HCT116 (cell line): ENCODE measurements at regions not wholly inside any gene's neighbourhood (a gene's known extent, or its start where the extent isn't known, plus 50 kb on each side); places are given as distances from the start of the nearest gene placed in this dataset.

Experiments used
- ATAC-seq: fragments of 200-7000 bp; cut with Tn5 transposase; 2 replicates; pipeline ENCODE4 v1.9.1; 2020; ENCODE audit warnings: mild to moderate bottlenecking, moderate library complexity
- BruUV-seq: library from RNA; stranded (reverse); fragments of 400-500 nt; replicated peaks from 2 replicates; lab custom pipeline; 2021; lab: Mats Ljungman, UMichigan
- CTCF ChIA-PET: fragments of 300-600 bp; sonication (Branson Sonifier 250); formaldehyde crosslinking; loops from one replicate; lab custom pipeline; 2021; ENCODE audit warnings: antibody characterized with exemption; lab: Charles Lee
- POLR2A ChIA-PET: fragments of 300-600, 350-600 bp; sonication (Branson Sonifier 250); formaldehyde crosslinking; loops from one replicate; lab custom pipeline; 2021; ENCODE audit warnings: antibody characterized with exemption; lab: Charles Lee
- RAD21 ChIA-PET, 2 experiments: fragments of 300-600 bp; sonication (Branson Sonifier 250); formaldehyde crosslinking; loops; one replicate each; lab custom pipeline; 2023; ENCODE audit warnings: low total read pairs in 2 of 2; ENCODE audit not compliant: uncharacterized antibody in 2 of 2, unreplicated experiment in 2 of 2, low non-redundant PET in 1 of 2; lab: Charles Lee
- DNase-seq: peaks from one replicate; pipeline ENCODE4 v3.0.0-alpha.2; 2010; ENCODE audit warnings: low read depth, low spot score
- H2AFZ ChIP-seq: fragments of 200-600 bp; shearing (Covaris generic), sonication (generic); 2 replicates; pipeline ENCODE4 v1.6.1; 2017; ENCODE audit warnings: low read depth, mixed run types, mixed read lengths, antibody characterized with exemption, low read length; ENCODE audit not compliant: poor library complexity, severe bottlenecking
- H3K27ac ChIP-seq: 2 replicates; pipeline ENCODE4 v1.5.1; 2012; ENCODE audit warnings: low read depth, low read length
- H3K27me3 ChIP-seq: fragments of 200-600 bp; sonication (generic); 2 replicates; pipeline ENCODE4 v1.6.1; 2016; ENCODE audit warnings: mixed run types, low read length, mixed read lengths; ENCODE audit not compliant: insufficient read depth
- H3K36me3 ChIP-seq, 2 experiments: fragments of 200-500 bp in 1 of 2; fragments of 200-600 bp in 1 of 2; sonication (Bioruptor generic) in 1 of 2; sonication (generic) in 1 of 2; 2 replicates each; pipeline versions ENCODE4 v1.5.1 to v1.6.1; 2014 to 2016; ENCODE audit warnings: low read length in 2 of 2, inconsistent platforms in 1 of 2, mixed read lengths in 1 of 2, mixed run types in 1 of 2; ENCODE audit not compliant: insufficient read depth in 2 of 2, control insufficient read depth in 1 of 2
- H3K4me1 ChIP-seq, 2 experiments: fragments of 200-600 bp in 1 of 2; sonication (generic) in 1 of 2; 2 replicates each; pipeline versions ENCODE4 v1.5.1 to v1.6.1; 2012 to 2017; ENCODE audit warnings: low read length in 2 of 2, inconsistent platforms in 1 of 2, mild to moderate bottlenecking in 1 of 2, mixed read lengths in 1 of 2, mixed run types in 1 of 2, moderate library complexity in 1 of 2; ENCODE audit not compliant: insufficient read depth in 2 of 2, control insufficient read depth in 1 of 2
- H3K4me2 ChIP-seq: fragments of 200-600 bp; sonication (generic); 2 replicates; pipeline ENCODE4 v1.6.1; 2017; ENCODE audit warnings: mixed run types, low read length, mixed read lengths
- H3K4me3 ChIP-seq, 2 experiments: fragments of 200-600 bp in 1 of 2; sonication (generic) in 1 of 2; replicated peaks in 1 of 2; 2 replicates each; pipeline ENCODE4 v1.5.1; 2011 to 2016; ENCODE audit warnings: low read length in 2 of 2, control low read depth in 1 of 2, low read depth in 1 of 2, mild to moderate bottlenecking in 1 of 2, mixed read lengths in 1 of 2, mixed run types in 1 of 2
- H3K79me2 ChIP-seq: fragments of 200-600 bp; sonication (generic); 2 replicates; pipeline ENCODE4 v1.6.1; 2017; ENCODE audit warnings: mild to moderate bottlenecking, mixed run types, low read length, moderate library complexity, mixed read lengths; ENCODE audit not compliant: insufficient read depth
- H3K9ac ChIP-seq: fragments of 200-600 bp; sonication (generic); 2 replicates; pipeline ENCODE4 v1.6.1; 2016; ENCODE audit warnings: low read length, mixed read lengths
- H3K9me2 ChIP-seq: fragments of 200-600 bp; sonication (generic), shearing (Covaris generic); 2 replicates; pipeline ENCODE4 v1.6.1; 2017; ENCODE audit warnings: mixed run types, mild to moderate bottlenecking, moderate library complexity; ENCODE audit not compliant: insufficient read depth
- H3K9me3 ChIP-seq, 2 experiments: fragments of 200-500 bp in 1 of 2; fragments of 200-600 bp in 1 of 2; sonication (Bioruptor generic) in 1 of 2; sonication (generic) in 1 of 2; 2 replicates each; pipeline ENCODE4 v1.6.1; 2014 to 2017; ENCODE audit warnings: low read length in 2 of 2, mixed read lengths in 2 of 2, inconsistent platforms in 1 of 2, low read depth in 1 of 2, mild to moderate bottlenecking in 1 of 2, mixed run types in 1 of 2, moderate library complexity in 1 of 2; ENCODE audit not compliant: control insufficient read depth in 1 of 2, insufficient read depth in 1 of 2
- H4K20me1 ChIP-seq: fragments of 200-600 bp; sonication (generic), shearing (Covaris generic); 2 replicates; pipeline ENCODE4 v1.6.1; 2017; ENCODE audit warnings: mixed run types, mild to moderate bottlenecking, moderate library complexity; ENCODE audit not compliant: insufficient read depth
- ATF3 ChIP-seq: IDR thresholded peaks from 2 replicates; pipeline ENCODE4 v1.6.1; 2012
- CBX3 ChIP-seq: IDR thresholded peaks from 2 replicates; pipeline ENCODE4 v1.6.1; 2012; ENCODE audit warnings: low read depth
- CEBPB ChIP-seq: IDR thresholded peaks from 2 replicates; pipeline ENCODE4 v1.6.1; 2012; ENCODE audit warnings: low read depth
- CTCF ChIP-seq, 3 experiments: fragments of 200-600 bp in 1 of 3; sonication (generic) in 1 of 3; IDR thresholded peaks in 2 of 3; conservative IDR thresholded peaks in 1 of 3; 2 replicates each; pipeline ENCODE4 v1.5.1; 2012 to 2017; ENCODE audit warnings: low read depth in 2 of 3, low read length in 2 of 3, antibody characterized with exemption in 1 of 3, borderline replicate concordance in 1 of 3, control low read depth in 1 of 3, mild to moderate bottlenecking in 1 of 3, mixed read lengths in 1 of 3, mixed run types in 1 of 3, moderate library complexity in 1 of 3; ENCODE audit not compliant: insufficient read depth in 1 of 3
- ELF1 ChIP-seq: IDR thresholded peaks from 2 replicates; pipeline ENCODE4 v1.6.1; 2012; ENCODE audit warnings: low read depth, borderline replicate concordance
- EZH2 ChIP-seq: fragments of 200-600 bp; sonication (generic); IDR thresholded peaks from 2 replicates; pipeline ENCODE4 v1.6.1; 2017; ENCODE audit warnings: antibody characterized with exemption, mixed run types
- EZH2phosphoT487 ChIP-seq: fragments of 200-600 bp; IDR thresholded peaks from 2 replicates; pipeline ENCODE4 v1.6.1; 2018; ENCODE audit warnings: antibody characterized with exemption, borderline replicate concordance
- FOSL1 ChIP-seq: IDR thresholded peaks from 2 replicates; pipeline ENCODE4 v1.6.1; 2012; ENCODE audit warnings: low read depth
- JUND ChIP-seq: IDR thresholded peaks from 2 replicates; pipeline ENCODE4 v1.6.1; 2012
- MAX ChIP-seq: IDR thresholded peaks from 2 replicates; pipeline ENCODE4 v1.6.1; 2012
- POLR2A ChIP-seq: IDR thresholded peaks from 2 replicates; pipeline ENCODE4 v1.7.0; 2011; ENCODE audit warnings: borderline replicate concordance; ENCODE audit not compliant: insufficient read depth, insufficient read length; ENCODE audit errors: extremely low read depth
- POLR2AphosphoS5 ChIP-seq: IDR thresholded peaks from 2 replicates; pipeline ENCODE4 v1.6.1; 2011; ENCODE audit warnings: mild to moderate bottlenecking, low read depth, low read length, moderate library complexity
- RAD21 ChIP-seq: IDR thresholded peaks from 2 replicates; pipeline ENCODE4 v1.6.1; 2012; ENCODE audit warnings: low read depth, mild to moderate bottlenecking
- REST ChIP-seq: IDR thresholded peaks from 2 replicates; pipeline ENCODE4 v1.6.1; 2012; ENCODE audit warnings: low read depth
- SRF ChIP-seq: IDR thresholded peaks from 2 replicates; pipeline ENCODE4 v1.6.1; 2012; ENCODE audit warnings: low read depth
- TCF7L2 ChIP-seq: IDR thresholded peaks from 2 replicates; pipeline ENCODE4 v1.7.0; 2011; ENCODE audit warnings: borderline replicate concordance, inconsistent platforms; ENCODE audit not compliant: insufficient read depth, insufficient read length; ENCODE audit errors: extremely low read depth
- YY1 ChIP-seq: IDR thresholded peaks from 2 replicates; pipeline ENCODE4 v1.6.1; 2011; ENCODE audit warnings: low read length, low read depth, moderate library complexity, mild to moderate bottlenecking; ENCODE audit not compliant: insufficient replicate concordance; ENCODE audit errors: extremely low read depth
- ZBTB33 ChIP-seq: IDR thresholded peaks from 2 replicates; pipeline ENCODE4 v1.6.1; 2011; ENCODE audit warnings: mild to moderate bottlenecking, low read length, moderate library complexity; ENCODE audit not compliant: insufficient replicate concordance; ENCODE audit errors: extremely low read depth
- ZFX ChIP-seq: fragments of 450-650 bp; IDR thresholded peaks from 2 replicates; pipeline ENCODE4 v1.6.1; 2017
- ZNF274 ChIP-seq: fragments of 200-500 bp; sonication (Bioruptor generic); IDR thresholded peaks from 2 replicates; pipeline ENCODE4 v1.6.1; 2014; ENCODE audit warnings: mild to moderate bottlenecking, low read depth, low read length, inconsistent platforms
- intact Hi-C: fragments of 100-400 bp; cut with micrococcal nuclease; formaldehyde crosslinking; loops from 2 replicates; pipeline ENCODE4 v1.10.0; 2022

- no peak overlapping the region for H3K27ac ChIP-seq
- no peaks in the 10 kb centered on the region for H4K20me1 ChIP-seq
- no peak overlapping the region for H3K4me2 ChIP-seq
- intact Hi-C loops = no loop called here
- CTCF ChIA-PET = no interaction called here
- peaks cover 0 to 14% of the 10 kb centered on the region in 2 experiments; a peak in 2 of 4 replicates for H3K9me3 ChIP-seq
- H3K27me3 ChIP-seq = no peaks in the 10 kb centered on the region
- POLR2A ChIA-PET = no interaction called here
- TF ChIP-seq POLR2A (no peak), MAX (no peak), ELF1 (no peak), SRF (no peak), TCF7L2 (no peak), EZH2 (no peak), ZFX (no peak), JUND (no peak), FOSL1 (no peak), ZNF274 (no peak), POLR2AphosphoS5 (no peak), CEBPB (no peak), RAD21 (no peak), CBX3 (no peak), ATF3 (no peak), EZH2phosphoT487 (no peak), REST (no peak), CTCF (IDR thresholded peaks at IDR 0.05 in 2 of 3, conservative IDR thresholded peaks at IDR 0.05 in 1 of 3; ENCODE audit: borderline replicate concordance in 1 of 3, insufficient read depth in 1 of 3, low read depth in 2 of 3, low read length in 2 of 3) (no peak), YY1 (no peak), ZBTB33 (no peak)
- ATAC-seq = no peak; the same call in 1 of the 2 replicates
- H3K9ac ChIP-seq = no peak overlapping the region
- no peak overlapping the region for H3K4me3 ChIP-seq
- H3K4me1 ChIP-seq = no peaks in the 10 kb centered on the region
- no peak for DNase-seq
- BruUV-seq = no TSS peak
- RAD21 ChIA-PET = no interaction called here
- no peaks in the 10 kb centered on the region for H3K36me3 ChIP-seq
- no peaks in the 10 kb centered on the region for H3K9me2 ChIP-seq
- H3K79me2 ChIP-seq = no peaks in the 10 kb centered on the region
- H2AFZ ChIP-seq = no peak overlapping the region
Observed at GRCh38 chr14:106842687-106843086, 1316.3 kb downstream of the TMEM121 start.
